GM23338 (cell line): ENCODE measurements at regions not wholly inside any gene's neighbourhood (a gene's known extent, or its start where the extent isn't known, plus 50 kb on each side); places are given as distances from the start of the nearest gene placed in this dataset.

Source experiments
- ATAC-seq: fragments of 200-7000 bp; cut with Tn5 transposase; 3 replicates; pipeline ENCODE4 v1.9.1; 2020
- DNase-seq: peaks from one replicate; pipeline ENCODE4 v3.0.0-alpha.2; 2015; ENCODE audit warnings: low spot score
- H2AFZ ChIP-seq: fragments of 200-600 bp; sonication (generic); 2 replicates; pipeline ENCODE4 v1.8.0; 2016; ENCODE audit warnings: antibody characterized with exemption, mild to moderate bottlenecking, moderate library complexity
- H3F3A ChIP-seq: fragments of 200-600 bp; sonication (generic); replicated peaks from 2 replicates; pipeline ENCODE4 v1.8.0; 2017; ENCODE audit warnings: antibody characterized with exemption, mixed run types, low read depth
- H3K27ac ChIP-seq: fragments of 200-600 bp; sonication (generic); 2 replicates; pipeline ENCODE4 v1.6.1; 2016; ENCODE audit warnings: low read depth
- H3K27me3 ChIP-seq: fragments of 200-600 bp; sonication (generic); 2 replicates; pipeline ENCODE4 v1.8.0; 2016; ENCODE audit warnings: mild to moderate bottlenecking, mixed run types, moderate library complexity; ENCODE audit not compliant: insufficient read depth
- H3K36me3 ChIP-seq: fragments of 200-600 bp; sonication (generic); 2 replicates; pipeline ENCODE4 v1.8.0; 2016; ENCODE audit warnings: mild to moderate bottlenecking; ENCODE audit not compliant: insufficient read depth
- H3K4me1 ChIP-seq: fragments of 200-600 bp; sonication (generic); 2 replicates; pipeline ENCODE4 v1.8.0; 2016; ENCODE audit warnings: mild to moderate bottlenecking, moderate library complexity; ENCODE audit not compliant: insufficient read depth
- H3K4me2 ChIP-seq: fragments of 200-600 bp; sonication (generic); 2 replicates; pipeline ENCODE4 v1.7.1; 2017; ENCODE audit warnings: mixed run types
- H3K4me3 ChIP-seq: fragments of 200-600 bp; sonication (generic); 2 replicates; pipeline ENCODE4 v1.6.1; 2016; ENCODE audit warnings: mixed run types
- H3K79me2 ChIP-seq: fragments of 200-600 bp; sonication (generic); replicated peaks from 2 replicates; pipeline ENCODE4 v1.8.0; 2017; ENCODE audit warnings: mild to moderate bottlenecking; ENCODE audit not compliant: insufficient read depth
- H3K9me2 ChIP-seq: fragments of 200-600 bp; sonication (generic); 2 replicates; pipeline ENCODE4 v1.8.0; 2017; ENCODE audit not compliant: insufficient read depth
- H4K20me1 ChIP-seq: fragments of 200-600 bp; sonication (generic); replicated peaks from 2 replicates; pipeline ENCODE4 v1.8.0; 2017; ENCODE audit warnings: mild to moderate bottlenecking; ENCODE audit not compliant: insufficient read depth
- H3K27ac Mint-ChIP-seq: 2 replicates; pipeline ENCODE4 v1.8.0; 2020; ENCODE audit warnings: inconsistent platforms, mild to moderate bottlenecking, moderate library complexity, mixed read lengths
- H3K27me3 Mint-ChIP-seq: 3 replicates; pipeline ENCODE4 v1.8.0; 2022; ENCODE audit warnings: low read depth, mild to moderate bottlenecking, moderate library complexity, mixed read lengths, inconsistent platforms; ENCODE audit not compliant: insufficient read depth, poor library complexity
- H3K36me3 Mint-ChIP-seq: 3 replicates; pipeline ENCODE4 v1.8.0; 2021; ENCODE audit warnings: low read depth, mild to moderate bottlenecking, inconsistent platforms, moderate library complexity, mixed read lengths
- H3K4me1 Mint-ChIP-seq: 3 replicates; pipeline ENCODE4 v1.8.0; 2020; ENCODE audit warnings: mild to moderate bottlenecking, inconsistent platforms, mixed read lengths
- H3K4me3 Mint-ChIP-seq: 3 replicates; pipeline ENCODE4 v1.8.0; 2021; ENCODE audit warnings: moderate library complexity, mild to moderate bottlenecking, inconsistent platforms, mixed read lengths
- H3K9me3 Mint-ChIP-seq: 3 replicates; pipeline ENCODE4 v1.8.0; 2020; ENCODE audit warnings: moderate library complexity, mild to moderate bottlenecking, inconsistent platforms, mixed read lengths
- CREB1 ChIP-seq: fragments of 250-450 bp; sonication (Bioruptor Pico); IDR thresholded peaks from 2 replicates; pipeline ENCODE4 v1.5.0; 2020; ENCODE audit warnings: low read depth, mild to moderate bottlenecking, moderate library complexity
- EZH2 ChIP-seq: fragments of 200-600 bp; sonication (generic); IDR thresholded peaks from one replicate; pipeline ENCODE4 v1.8.0; 2017; ENCODE audit warnings: antibody characterized with exemption, mild to moderate bottlenecking, low read depth; ENCODE audit not compliant: unreplicated experiment
- JUNB ChIP-seq: IDR thresholded peaks from one replicate; pipeline ENCODE4 v1.6.1; 2016; ENCODE audit warnings: antibody characterized with exemption; ENCODE audit not compliant: unreplicated experiment
- NANOG ChIP-seq: IDR thresholded peaks from 2 replicates; pipeline ENCODE4 v1.6.1; 2016; ENCODE audit warnings: antibody characterized with exemption, borderline replicate concordance
- POLR2AphosphoS5 ChIP-seq: IDR thresholded peaks from 2 replicates; pipeline ENCODE4 v1.6.1; 2016; ENCODE audit warnings: antibody characterized with exemption, low read depth
- ZNF331 ChIP-seq: fragments of 250-450 bp; sonication (Bioruptor Pico); IDR thresholded peaks from 2 replicates; pipeline ENCODE4 v1.5.0; 2020; ENCODE audit warnings: low read depth, mild to moderate bottlenecking, moderate library complexity
- TF ChIP-seq, protein P1 (sequence below): IDR thresholded peaks from one replicate; pipeline ENCODE4 v1.6.1; 2018; ENCODE audit warnings: antibody characterized with exemption; ENCODE audit not compliant: unreplicated experiment

DNA sequence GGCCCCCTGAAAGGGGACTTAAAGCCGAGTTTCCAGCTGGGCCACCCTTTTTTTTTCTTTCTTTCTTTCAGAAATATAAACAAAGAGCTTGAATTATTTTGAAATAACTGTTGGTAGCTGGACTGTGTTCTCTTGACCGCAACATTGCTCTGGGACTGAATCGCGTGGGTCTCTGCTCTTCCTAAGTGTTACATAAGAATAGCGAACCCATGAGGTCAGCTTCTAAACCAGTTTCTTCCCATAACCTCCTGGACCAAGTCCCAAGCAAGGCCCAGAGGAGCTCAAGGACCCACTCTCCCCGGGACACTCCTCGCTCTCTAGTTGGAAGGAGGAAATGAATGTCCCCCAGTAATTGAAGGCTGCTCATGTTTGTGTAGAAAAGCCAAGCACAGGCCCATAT, 91.1 kb downstream of the CXCL12 start:
- no peaks in the 10 kb centered on the region for H3K36me3 Mint-ChIP-seq

DNA sequence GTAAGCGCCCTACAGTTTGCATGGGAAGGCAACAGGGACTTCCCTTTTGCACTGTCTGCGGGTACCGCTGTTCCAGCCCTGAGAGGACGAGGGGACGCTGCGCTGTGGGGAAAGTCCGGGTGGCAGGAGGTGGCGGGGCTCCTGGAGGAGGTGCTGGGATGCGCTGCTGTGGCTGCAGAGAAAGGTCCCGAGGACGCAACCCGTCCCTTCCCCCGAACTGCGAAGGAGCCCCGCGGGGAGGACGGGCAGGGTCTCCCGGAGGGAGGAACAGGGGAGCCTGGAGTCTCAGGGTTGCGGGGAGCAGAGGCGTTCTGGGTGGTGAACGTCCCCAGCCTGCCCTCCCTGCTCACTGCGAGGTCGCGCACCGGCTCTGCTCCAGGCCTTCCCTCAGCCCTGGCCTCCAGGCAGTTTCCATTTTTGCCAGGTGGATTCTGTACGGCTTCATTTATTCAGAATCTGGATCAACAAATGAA, 91.6 kb downstream of the CXCL12 start:
- 0 out of 2 replicates have a peak, but pooled peaks cover 3% of the 10 kb centered on the region for H3F3A ChIP-seq
- H2AFZ ChIP-seq: peak overlapping the region; percentile 72
- no peaks in the 10 kb centered on the region for H3K36me3 ChIP-seq
- H3K27ac Mint-ChIP-seq: no peak overlapping the region
- H3K4me2 ChIP-seq: peak overlapping the region; percentile 83
- peak overlapping the region; percentile 61 for H3K4me3 ChIP-seq
- no peaks in the 10 kb centered on the region for H3K36me3 Mint-ChIP-seq
- peaks cover 42% of the 10 kb centered on the region for H3K4me1 ChIP-seq
- H4K20me1 ChIP-seq: no peaks in the 10 kb centered on the region
- peak overlapping the region; percentile 62; the same call in 2 of the 3 replicates for H3K4me3 Mint-ChIP-seq
- TF ChIP-seq, protein P1, sequence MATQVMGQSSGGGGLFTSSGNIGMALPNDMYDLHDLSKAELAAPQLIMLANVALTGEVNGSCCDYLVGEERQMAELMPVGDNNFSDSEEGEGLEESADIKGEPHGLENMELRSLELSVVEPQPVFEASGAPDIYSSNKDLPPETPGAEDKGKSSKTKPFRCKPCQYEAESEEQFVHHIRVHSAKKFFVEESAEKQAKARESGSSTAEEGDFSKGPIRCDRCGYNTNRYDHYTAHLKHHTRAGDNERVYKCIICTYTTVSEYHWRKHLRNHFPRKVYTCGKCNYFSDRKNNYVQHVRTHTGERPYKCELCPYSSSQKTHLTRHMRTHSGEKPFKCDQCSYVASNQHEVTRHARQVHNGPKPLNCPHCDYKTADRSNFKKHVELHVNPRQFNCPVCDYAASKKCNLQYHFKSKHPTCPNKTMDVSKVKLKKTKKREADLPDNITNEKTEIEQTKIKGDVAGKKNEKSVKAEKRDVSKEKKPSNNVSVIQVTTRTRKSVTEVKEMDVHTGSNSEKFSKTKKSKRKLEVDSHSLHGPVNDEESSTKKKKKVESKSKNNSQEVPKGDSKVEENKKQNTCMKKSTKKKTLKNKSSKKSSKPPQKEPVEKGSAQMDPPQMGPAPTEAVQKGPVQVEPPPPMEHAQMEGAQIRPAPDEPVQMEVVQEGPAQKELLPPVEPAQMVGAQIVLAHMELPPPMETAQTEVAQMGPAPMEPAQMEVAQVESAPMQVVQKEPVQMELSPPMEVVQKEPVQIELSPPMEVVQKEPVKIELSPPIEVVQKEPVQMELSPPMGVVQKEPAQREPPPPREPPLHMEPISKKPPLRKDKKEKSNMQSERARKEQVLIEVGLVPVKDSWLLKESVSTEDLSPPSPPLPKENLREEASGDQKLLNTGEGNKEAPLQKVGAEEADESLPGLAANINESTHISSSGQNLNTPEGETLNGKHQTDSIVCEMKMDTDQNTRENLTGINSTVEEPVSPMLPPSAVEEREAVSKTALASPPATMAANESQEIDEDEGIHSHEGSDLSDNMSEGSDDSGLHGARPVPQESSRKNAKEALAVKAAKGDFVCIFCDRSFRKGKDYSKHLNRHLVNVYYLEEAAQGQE: no peak
- no peak for TF ChIP-seq NANOG
- no peak for TF ChIP-seq JUNB
- TF ChIP-seq EZH2: no peak
- no peak for TF ChIP-seq ZNF331 (CRISPR knock-in tag)
- no peaks in the 10 kb centered on the region for H3K9me3 Mint-ChIP-seq
- peaks cover 20% of the 10 kb centered on the region for H3K4me1 Mint-ChIP-seq
- H3K27me3 Mint-ChIP-seq: peaks cover 4% of the 10 kb centered on the region
- H3K9me2 ChIP-seq: no peaks in the 10 kb centered on the region
- DNase-seq: peak; percentile 38
- ATAC-seq: peak; percentile 71
- no peak overlapping the region for H3K27ac ChIP-seq
- H3K79me2 ChIP-seq: no peaks in the 10 kb centered on the region
- peaks cover 29% of the 10 kb centered on the region for H3K27me3 ChIP-seq

More for the DNA sequence above, 91.1 kb downstream of the CXCL12 start:
- no peaks in the 10 kb centered on the region for H3K9me2 ChIP-seq
- peaks cover 29% of the 10 kb centered on the region for H3K27me3 ChIP-seq
- H3K4me2 ChIP-seq: peak overlapping the region; percentile 83
- H4K20me1 ChIP-seq: no peaks in the 10 kb centered on the region
- no peaks in the 10 kb centered on the region for H3K36me3 ChIP-seq
- H3K79me2 ChIP-seq: no peaks in the 10 kb centered on the region
- TF ChIP-seq EZH2 (no peak), ZNF331 (CRISPR knock-in tag) (no peak), CREB1 (CRISPR knock-in tag) (no peak), POLR2AphosphoS5 (no peak)
- DNase-seq: no peak
- H2AFZ ChIP-seq: peak overlapping the region; percentile 72
- no peak overlapping the region for H3K27ac Mint-ChIP-seq
- H3K4me1 Mint-ChIP-seq: peaks cover 24% of the 10 kb centered on the region
- 0 out of 2 replicates have a peak, but pooled peaks cover 3% of the 10 kb centered on the region for H3F3A ChIP-seq
- no peaks in the 10 kb centered on the region for H3K9me3 Mint-ChIP-seq
- H3K4me3 Mint-ChIP-seq: peak overlapping the region; percentile 16; the same call in 1 of the 3 replicates
- peak overlapping the region; percentile 61 for H3K4me3 ChIP-seq
- peaks cover 4% of the 10 kb centered on the region for H3K27me3 Mint-ChIP-seq
- ATAC-seq: no peak
- no peak overlapping the region for H3K27ac ChIP-seq
- H3K4me1 ChIP-seq: peaks cover 46% of the 10 kb centered on the region
